K562 (cell line): ENCODE measurements at regions not wholly inside any gene's neighbourhood (a gene's known extent, or its start where the extent isn't known, plus 50 kb on each side); places are given as distances from the start of the nearest gene placed in this dataset.
A peak's percentile ranks its signal among the peaks of the same experiment; 100 is the strongest.

Experiments
- BCLAF1 ChIP-seq, 2 experiments: fragments of 450-650 bp in 1 of 2; IDR thresholded peaks; 2 replicates each; pipeline ENCODE4 v1.6.1; 2011 to 2017; ENCODE audit warnings: low read depth in 2 of 2, antibody characterized with exemption in 1 of 2, borderline replicate concordance in 1 of 2, low read length in 1 of 2, mild to moderate bottlenecking in 1 of 2, mixed read lengths in 1 of 2; ENCODE audit not compliant: control insufficient read depth in 1 of 2
- CBX3 ChIP-seq, 2 experiments: IDR thresholded peaks; 1 replicate in 1 of 2; 2 replicates in 1 of 2; pipeline ENCODE4 v1.6.1; 2012; ENCODE audit warnings: inconsistent platforms in 2 of 2, low read length in 2 of 2, borderline replicate concordance in 1 of 2, control low read depth in 1 of 2
- CCNT2 ChIP-seq: IDR thresholded peaks from 2 replicates; pipeline ENCODE4 v1.6.1; 2011; ENCODE audit warnings: borderline replicate concordance, low read depth, mild to moderate bottlenecking, moderate library complexity, mixed read lengths, low read length; ENCODE audit not compliant: insufficient read length; ENCODE audit errors: extremely low read depth
- HMG20B ChIP-seq: fragments of 250-450 bp; sonication (Bioruptor Pico); IDR thresholded peaks from 2 replicates; pipeline ENCODE4 v1.5.0; 2021; ENCODE audit warnings: mild to moderate bottlenecking
- MEF2D ChIP-seq: conservative IDR thresholded peaks from 2 replicates; pipeline ENCODE4 v1.6.1; 2016; ENCODE audit warnings: low read depth, missing genetic modification characterization, missing compliant biosample characterization
- NCOR1 ChIP-seq: fragments of 450-650 bp; IDR thresholded peaks from 2 replicates; pipeline ENCODE4 v1.6.1; 2016; ENCODE audit warnings: mild to moderate bottlenecking, moderate library complexity
- NKRF ChIP-seq: fragments of 450-650 bp; IDR thresholded peaks from 2 replicates; pipeline ENCODE4 v1.6.1; 2016; ENCODE audit warnings: borderline replicate concordance
- SRSF1 ChIP-seq: fragments of 200-400 bp; formaldehyde crosslinking; IDR thresholded peaks from 2 replicates; pipeline ENCODE4 v1.6.1; 2017; ENCODE audit warnings: mild to moderate bottlenecking, low read depth, low read length, moderate library complexity
- SUPT5H ChIP-seq: fragments of 450-650 bp; IDR thresholded peaks from 2 replicates; pipeline ENCODE4 v1.6.1; 2016
- TAF7 ChIP-seq: fragments of 450-650 bp; IDR thresholded peaks from 2 replicates; pipeline ENCODE4 v1.6.1; 2016; ENCODE audit warnings: missing genetic modification characterization, missing compliant biosample characterization
- TCF3 ChIP-seq: sonication (generic); formaldehyde crosslinking; IDR thresholded peaks from 2 replicates; pipeline ENCODE4 v1.4.0; 2020; ENCODE audit warnings: mild to moderate bottlenecking, missing genetic modification reagents
- ZNF146 ChIP-seq: IDR thresholded peaks from one replicate; pipeline ENCODE4 v1.6.1; 2018; ENCODE audit warnings: missing compliant biosample characterization; ENCODE audit not compliant: unreplicated experiment
- ZNF639 ChIP-seq, 2 experiments: fragments of 200-800 bp in 1 of 2; sonication (Bioruptor generic) in 1 of 2; sonication (generic) in 1 of 2; formaldehyde crosslinking in 1 of 2; IDR thresholded peaks in 1 of 2; conservative IDR thresholded peaks in 1 of 2; 2 replicates each; pipeline versions ENCODE4 v1.5.0 to v1.6.1; 2016 to 2020; ENCODE audit warnings: missing compliant biosample characterization in 1 of 2, missing genetic modification characterization in 1 of 2, missing genetic modification reagents in 1 of 2
- ZSCAN29 ChIP-seq: fragments of 450-650 bp; IDR thresholded peaks from 2 replicates; pipeline ENCODE4 v1.6.1; 2017
- TF ChIP-seq, protein P1 (sequence below), 2 experiments: fragments of 450-650 bp; conservative IDR thresholded peaks; 2 replicates each; pipeline ENCODE4 v1.6.1; 2017; ENCODE audit warnings: mild to moderate bottlenecking in 2 of 2, moderate library complexity in 2 of 2
- TF ChIP-seq, protein P2 (sequence below), 2 experiments: IDR thresholded peaks in 1 of 2; conservative IDR thresholded peaks in 1 of 2; 2 replicates each; pipeline ENCODE4 v1.6.1; 2016; ENCODE audit warnings: low read depth in 2 of 2, mild to moderate bottlenecking in 1 of 2, missing compliant biosample characterization in 1 of 2, missing genetic modification characterization in 1 of 2, moderate library complexity in 1 of 2

GRCh38 chr6:40138273-40138720 lies 204.0 kb upstream of the MOCS1 start (continued):
- TF ChIP-seq BCLAF1 (IDR thresholded peaks at IDR 0.05; ENCODE audit: borderline replicate concordance in 1 of 2, control insufficient read depth in 1 of 2, low read depth in 2 of 2, low read length in 1 of 2) (no peak), TCF3 (peak; percentile 65), CBX3 (IDR thresholded peaks at IDR 0.05; ENCODE audit: borderline replicate concordance in 1 of 2, low read length in 2 of 2) (no peak), SRSF1 (no peak), NCOR1 (peak; percentile 38; the same call in 1 of the 2 replicates), NKRF (no peak), CCNT2 (no peak), ZNF639 (CRISPR knock-in tag; conservative IDR thresholded peaks at IDR 0.05 in 1 of 2, IDR thresholded peaks at IDR 0.05 in 1 of 2) (peak in 1 of 2 experiments; percentile 80; a peak in 2 of 4 replicates), ZNF146 (no peak), MEF2D (tag) (no peak), SUPT5H (no peak), ZSCAN29 (no peak), HMG20B (no peak), TAF7 (tag) (0 out of 2 replicates have a peak, but pooled peaks have one; percentile 32)
- TF ChIP-seq, protein P1, sequence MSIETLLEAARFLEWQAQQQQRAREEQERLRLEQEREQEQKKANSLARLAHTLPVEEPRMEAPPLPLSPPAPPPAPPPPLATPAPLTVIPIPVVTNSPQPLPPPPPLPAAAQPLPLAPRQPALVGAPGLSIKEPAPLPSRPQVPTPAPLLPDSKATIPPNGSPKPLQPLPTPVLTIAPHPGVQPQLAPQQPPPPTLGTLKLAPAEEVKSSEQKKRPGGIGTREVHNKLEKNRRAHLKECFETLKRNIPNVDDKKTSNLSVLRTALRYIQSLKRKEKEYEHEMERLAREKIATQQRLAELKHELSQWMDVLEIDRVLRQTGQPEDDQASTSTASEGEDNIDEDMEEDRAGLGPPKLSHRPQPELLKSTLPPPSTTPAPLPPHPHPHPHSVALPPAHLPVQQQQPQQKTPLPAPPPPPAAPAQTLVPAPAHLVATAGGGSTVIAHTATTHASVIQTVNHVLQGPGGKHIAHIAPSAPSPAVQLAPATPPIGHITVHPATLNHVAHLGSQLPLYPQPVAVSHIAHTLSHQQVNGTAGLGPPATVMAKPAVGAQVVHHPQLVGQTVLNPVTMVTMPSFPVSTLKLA (conservative IDR thresholded peaks at IDR 0.05) = no peak
- TF ChIP-seq, protein P2, sequence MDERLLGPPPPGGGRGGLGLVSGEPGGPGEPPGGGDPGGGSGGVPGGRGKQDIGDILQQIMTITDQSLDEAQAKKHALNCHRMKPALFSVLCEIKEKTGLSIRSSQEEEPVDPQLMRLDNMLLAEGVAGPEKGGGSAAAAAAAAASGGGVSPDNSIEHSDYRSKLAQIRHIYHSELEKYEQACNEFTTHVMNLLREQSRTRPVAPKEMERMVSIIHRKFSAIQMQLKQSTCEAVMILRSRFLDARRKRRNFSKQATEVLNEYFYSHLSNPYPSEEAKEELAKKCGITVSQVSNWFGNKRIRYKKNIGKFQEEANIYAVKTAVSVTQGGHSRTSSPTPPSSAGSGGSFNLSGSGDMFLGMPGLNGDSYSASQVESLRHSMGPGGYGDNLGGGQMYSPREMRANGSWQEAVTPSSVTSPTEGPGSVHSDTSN (CRISPR knock-in tag; IDR thresholded peaks at IDR 0.05; ENCODE audit: low read depth) = no peak
- TF ChIP-seq, protein P2 (tag; conservative IDR thresholded peaks at IDR 0.05; ENCODE audit: low read depth) = peak; percentile 58
